Loucy (cell line): ENCODE measurements at regions not wholly inside any gene's neighbourhood (a gene's known extent, or its start where the extent isn't known, plus 50 kb on each side); places are given as distances from the start of the nearest gene placed in this dataset.

Experiments used
- EZH2phosphoT487 ChIP-seq: fragments of 200-600 bp; IDR thresholded peaks from 2 replicates; pipeline ENCODE4 v1.6.1; 2018; ENCODE audit warnings: antibody characterized with exemption, mild to moderate bottlenecking, moderate library complexity, borderline replicate concordance
- TF ChIP-seq, protein P1 (sequence below): fragments of 200-600 bp; sonication (generic); conservative IDR thresholded peaks from 2 replicates; pipeline ENCODE4 v1.5.1; 2014; ENCODE audit warnings: mild to moderate bottlenecking, antibody characterized with exemption, low read length

DNA sequence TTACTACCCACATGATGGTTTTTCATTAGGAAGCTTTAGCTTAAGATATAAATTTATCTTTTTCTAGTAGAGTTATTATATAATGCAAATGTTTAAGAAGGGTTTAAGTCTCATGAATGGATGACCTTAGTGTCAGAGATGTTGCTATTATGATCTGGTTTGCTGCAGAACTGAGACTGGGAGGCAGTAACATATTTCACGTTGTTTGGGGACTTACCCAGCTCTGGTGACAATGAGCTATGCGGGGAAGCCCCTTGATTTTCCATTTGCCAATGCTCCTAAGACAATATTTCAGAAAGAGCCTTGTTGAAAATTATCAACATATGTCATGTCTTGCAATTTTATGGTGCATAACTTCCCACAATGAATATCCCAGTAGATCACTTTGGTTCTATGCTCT is 754.6 kb downstream of the REEP3 start:
- no peak for TF ChIP-seq EZH2phosphoT487
- TF ChIP-seq, protein P1, sequence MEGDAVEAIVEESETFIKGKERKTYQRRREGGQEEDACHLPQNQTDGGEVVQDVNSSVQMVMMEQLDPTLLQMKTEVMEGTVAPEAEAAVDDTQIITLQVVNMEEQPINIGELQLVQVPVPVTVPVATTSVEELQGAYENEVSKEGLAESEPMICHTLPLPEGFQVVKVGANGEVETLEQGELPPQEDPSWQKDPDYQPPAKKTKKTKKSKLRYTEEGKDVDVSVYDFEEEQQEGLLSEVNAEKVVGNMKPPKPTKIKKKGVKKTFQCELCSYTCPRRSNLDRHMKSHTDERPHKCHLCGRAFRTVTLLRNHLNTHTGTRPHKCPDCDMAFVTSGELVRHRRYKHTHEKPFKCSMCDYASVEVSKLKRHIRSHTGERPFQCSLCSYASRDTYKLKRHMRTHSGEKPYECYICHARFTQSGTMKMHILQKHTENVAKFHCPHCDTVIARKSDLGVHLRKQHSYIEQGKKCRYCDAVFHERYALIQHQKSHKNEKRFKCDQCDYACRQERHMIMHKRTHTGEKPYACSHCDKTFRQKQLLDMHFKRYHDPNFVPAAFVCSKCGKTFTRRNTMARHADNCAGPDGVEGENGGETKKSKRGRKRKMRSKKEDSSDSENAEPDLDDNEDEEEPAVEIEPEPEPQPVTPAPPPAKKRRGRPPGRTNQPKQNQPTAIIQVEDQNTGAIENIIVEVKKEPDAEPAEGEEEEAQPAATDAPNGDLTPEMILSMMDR: no peak
